Rectal smooth muscle tissue (tissue), 1 donor: ENCODE measurements at regions not wholly inside any gene's neighbourhood (a gene's known extent, or its start where the extent isn't known, plus 50 kb on each side); places are given as distances from the start of the nearest gene placed in this dataset.

ENCODE experiments used
- H3K27ac ChIP-seq: one replicate; pipeline ENCODE4 v1.7.0; 2013; ENCODE audit warnings: low read depth, low read length, inconsistent platforms
- H3K27me3 ChIP-seq: one replicate; pipeline ENCODE4 v1.7.0; 2013; ENCODE audit warnings: low read length; ENCODE audit not compliant: control insufficient read depth, insufficient read depth
- H3K36me3 ChIP-seq: one replicate; pipeline ENCODE4 v1.7.0; 2013; ENCODE audit warnings: low read length; ENCODE audit not compliant: control insufficient read depth, insufficient read depth
- H3K4me1 ChIP-seq: one replicate; pipeline ENCODE4 v1.7.0; 2013; ENCODE audit warnings: low read length; ENCODE audit not compliant: control insufficient read depth, insufficient read depth
- H3K4me3 ChIP-seq: one replicate; pipeline ENCODE4 v1.7.0; 2013; ENCODE audit warnings: low read length
- H3K9ac ChIP-seq: one replicate; pipeline ENCODE4 v1.7.0; 2013; ENCODE audit warnings: low read length

DNA sequence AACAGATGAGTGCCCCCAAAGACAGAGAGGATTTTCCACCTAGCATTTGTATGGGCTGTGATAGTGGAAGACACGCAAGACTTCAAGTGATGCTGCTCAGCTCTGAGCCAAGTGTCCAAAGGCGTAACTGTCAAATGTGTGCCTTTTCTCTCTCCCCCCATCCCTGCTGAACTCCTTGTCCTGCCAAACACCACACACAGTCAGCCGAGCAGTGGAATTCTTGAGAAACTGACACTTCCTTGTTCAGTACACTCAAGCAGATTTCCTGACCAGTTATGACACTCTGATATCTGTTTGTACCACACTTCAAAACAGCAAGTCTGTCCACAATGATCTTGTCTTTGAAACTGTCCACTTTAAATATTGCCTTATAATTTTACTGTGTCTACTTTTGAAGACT, 166.4 kb downstream of the PIK3R1 start:
- Histone ChIP-seq H3K4me3 (no peak overlapping the region), H3K27me3 (no peaks in the 10 kb centered on the region), H3K36me3 (no peaks in the 10 kb centered on the region), H3K27ac (no peak overlapping the region), H3K4me1 (peaks cover 3% of the 10 kb centered on the region), H3K9ac (no peak overlapping the region)

DNA sequence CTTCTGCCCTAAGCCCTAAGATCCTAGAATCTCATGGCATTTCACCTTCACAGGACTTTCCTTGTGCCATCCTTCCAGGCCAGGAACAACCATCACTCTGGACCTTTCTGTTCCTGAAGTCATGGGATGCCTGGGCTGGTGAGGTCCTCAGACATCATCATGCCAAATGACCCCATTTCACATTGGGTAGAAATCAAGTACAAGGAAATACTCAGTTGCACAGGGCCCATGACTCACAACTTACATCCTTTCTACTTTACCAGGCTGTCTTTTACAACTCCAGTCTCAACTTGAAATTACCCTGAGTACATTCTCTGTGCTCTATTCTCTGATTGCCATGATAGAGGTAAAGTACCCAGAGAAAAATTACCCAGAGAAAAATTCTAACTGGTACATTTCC, 167.1 kb downstream of the PIK3R1 start:
- Histone ChIP-seq H3K27ac (no peak overlapping the region), H3K4me1 (no peaks in the 10 kb centered on the region), H3K27me3 (no peaks in the 10 kb centered on the region), H3K4me3 (no peak overlapping the region), H3K9ac (no peak overlapping the region), H3K36me3 (no peaks in the 10 kb centered on the region)

DNA sequence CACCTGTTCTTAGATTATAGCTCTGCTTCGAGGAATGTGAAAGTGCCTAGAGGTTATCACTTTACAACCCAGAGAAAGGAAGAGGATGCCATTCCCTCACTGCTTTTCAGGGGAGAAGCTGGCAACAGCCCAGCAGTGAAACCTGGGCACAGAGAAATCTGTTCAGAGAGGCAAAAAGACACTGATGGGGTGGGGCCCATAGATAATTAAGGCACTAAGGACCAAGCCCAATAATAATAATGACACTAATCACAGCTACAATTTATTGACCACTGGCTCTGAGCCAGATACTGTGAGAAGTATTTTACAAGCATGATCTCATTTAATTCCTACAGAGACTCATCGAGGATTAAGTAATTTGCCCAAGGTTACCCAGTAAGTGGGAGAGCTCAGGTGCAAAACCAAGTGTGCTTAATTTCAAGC, 168.3 kb downstream of the PIK3R1 start:
- no peak overlapping the region for H3K27ac ChIP-seq

GRCh38 chr5:68384936-68385594, 169.5 kb downstream of the PIK3R1 start:
- H3K27ac ChIP-seq = no peak overlapping the region
- no peaks in the 10 kb centered on the region for H3K27me3 ChIP-seq
- no peaks in the 10 kb centered on the region for H3K4me1 ChIP-seq

More for the DNA sequence above, 168.3 kb downstream of the PIK3R1 start:
- Histone ChIP-seq H3K9ac (no peak overlapping the region), H3K4me3 (no peak overlapping the region), H3K36me3 (no peaks in the 10 kb centered on the region), H3K27me3 (no peaks in the 10 kb centered on the region), H3K4me1 (no peaks in the 10 kb centered on the region)

DNA sequence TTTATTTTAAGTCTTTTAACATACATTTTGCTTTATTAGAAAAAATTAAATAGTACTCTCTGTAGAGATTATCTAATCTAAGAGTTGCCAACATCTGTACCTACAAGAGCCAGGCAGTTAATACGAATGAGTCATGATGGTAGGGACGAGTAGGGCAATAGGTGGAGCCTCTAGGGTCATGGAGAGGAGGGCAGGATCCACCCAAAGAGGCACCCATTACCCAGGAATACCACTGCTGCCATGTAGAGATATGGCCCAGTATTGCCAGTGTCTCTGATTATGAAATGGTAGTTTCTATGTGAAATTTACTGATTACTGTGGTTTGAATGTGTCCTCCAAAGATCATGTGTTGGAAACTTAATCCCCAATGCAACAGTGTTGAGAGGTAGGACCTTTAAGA, 170.4 kb downstream of the PIK3R1 start:
- Histone ChIP-seq H3K4me1 (no peaks in the 10 kb centered on the region), H3K27me3 (no peaks in the 10 kb centered on the region), H3K27ac (no peak overlapping the region), H3K36me3 (no peaks in the 10 kb centered on the region), H3K4me3 (no peak overlapping the region), H3K9ac (no peak overlapping the region)

More at GRCh38 chr5:68384936-68385594, 169.5 kb downstream of the PIK3R1 start:
- H3K4me3 ChIP-seq = no peak overlapping the region
- H3K9ac ChIP-seq = no peak overlapping the region
- H3K36me3 ChIP-seq = no peaks in the 10 kb centered on the region

- no peaks in the 10 kb centered on the region for H3K36me3 ChIP-seq
- H3K27ac ChIP-seq = no peak overlapping the region
These were observed 171.7 kb downstream of the PIK3R1 start for GRCh38 chr5:68387074-68387796.

DNA sequence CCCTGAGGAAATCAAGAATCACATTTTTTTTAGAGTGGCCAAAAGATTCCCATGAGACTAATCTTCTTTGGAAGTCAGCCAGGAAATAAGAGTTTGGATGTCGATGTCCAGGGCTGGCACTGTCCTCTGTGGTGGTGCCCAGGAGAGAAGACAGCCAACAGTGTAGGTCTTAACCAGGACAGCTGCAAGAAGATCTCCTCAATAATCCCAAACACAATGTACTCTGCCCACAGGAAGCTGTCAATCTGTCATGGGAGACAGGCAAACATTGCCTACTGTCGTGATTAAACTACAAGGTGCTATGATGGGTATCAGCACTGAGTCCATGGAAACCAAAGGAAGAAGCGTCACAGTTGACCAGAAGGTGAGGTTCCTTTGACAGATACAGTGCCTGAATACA, 174.1 kb downstream of the PIK3R1 start:
- Histone ChIP-seq H3K36me3 (no peaks in the 10 kb centered on the region), H3K27ac (no peak overlapping the region), H3K9ac (no peak overlapping the region), H3K4me1 (no peaks in the 10 kb centered on the region), H3K27me3 (no peaks in the 10 kb centered on the region), H3K4me3 (no peak overlapping the region)

More at GRCh38 chr5:68387074-68387796, 171.7 kb downstream of the PIK3R1 start:
- Histone ChIP-seq H3K4me3 (no peak overlapping the region), H3K9ac (no peak overlapping the region), H3K4me1 (no peaks in the 10 kb centered on the region), H3K27me3 (no peaks in the 10 kb centered on the region)

- Histone ChIP-seq H3K27me3 (no peaks in the 10 kb centered on the region), H3K4me3 (no peak overlapping the region), H3K36me3 (no peaks in the 10 kb centered on the region), H3K9ac (no peak overlapping the region), H3K27ac (no peak overlapping the region), H3K4me1 (no peaks in the 10 kb centered on the region)
These were observed 177.1 kb downstream of the PIK3R1 start for GRCh38 chr5:68392617-68393016.

DNA sequence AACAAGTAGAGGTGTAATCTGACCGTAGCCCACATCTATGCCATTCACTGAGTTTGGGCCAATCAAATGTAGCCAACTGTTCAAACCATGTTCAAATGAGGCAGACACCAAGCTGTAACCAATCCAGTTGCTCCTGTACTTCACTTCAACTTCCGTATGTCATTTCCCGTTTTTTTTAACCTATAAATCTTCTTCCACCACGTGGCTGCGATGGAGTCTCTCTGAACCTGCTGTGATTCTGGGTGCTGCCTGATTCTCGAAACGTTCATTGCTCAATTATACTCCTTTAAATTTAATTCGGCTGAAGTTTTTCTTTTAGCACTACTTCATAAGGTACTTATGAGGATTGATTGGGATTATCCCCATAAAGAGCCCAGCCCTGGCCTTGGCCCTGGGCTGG, 179.7 kb downstream of the PIK3R1 start:
- H3K27me3 ChIP-seq = no peaks in the 10 kb centered on the region
- H3K36me3 ChIP-seq = no peaks in the 10 kb centered on the region
- H3K4me1 ChIP-seq = no peaks in the 10 kb centered on the region
- no peak overlapping the region for H3K9ac ChIP-seq
- no peak overlapping the region for H3K4me3 ChIP-seq
- H3K27ac ChIP-seq = no peak overlapping the region

DNA sequence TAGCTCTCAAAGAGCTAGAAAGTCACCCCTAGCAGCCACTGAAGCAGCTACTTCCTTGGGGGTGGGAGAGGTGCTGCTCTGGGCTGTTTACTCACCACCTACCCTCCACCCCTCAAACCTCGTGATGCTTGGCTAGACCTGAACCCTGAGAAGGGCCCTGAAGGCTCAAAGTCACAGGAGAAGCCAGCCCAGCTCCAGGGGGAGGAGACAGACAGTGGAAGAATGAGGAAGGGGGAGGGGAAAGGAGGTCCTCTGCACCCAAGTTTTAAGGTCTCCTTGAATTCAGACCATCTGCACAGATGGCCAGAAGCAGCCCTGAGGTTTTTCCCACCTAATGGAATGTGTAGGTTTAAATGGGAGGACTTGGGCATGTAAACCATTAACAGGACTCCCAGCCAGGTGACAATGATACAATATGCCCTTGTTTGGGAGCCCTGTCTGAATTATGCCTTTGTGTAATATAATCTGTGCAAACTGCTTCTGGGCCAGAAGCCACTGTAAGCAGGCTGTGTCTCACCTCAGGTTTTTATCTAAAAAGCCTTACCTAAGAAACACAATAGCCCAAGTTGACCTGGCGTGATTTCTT, 180.5 kb downstream of the PIK3R1 start:
- Histone ChIP-seq H3K9ac (no peak overlapping the region), H3K36me3 (no peaks in the 10 kb centered on the region), H3K27me3 (no peaks in the 10 kb centered on the region), H3K4me3 (no peak overlapping the region), H3K4me1 (no peaks in the 10 kb centered on the region), H3K27ac (no peak overlapping the region)

GRCh38 chr5:68396722-68397121, 181.2 kb downstream of the PIK3R1 start:
- Histone ChIP-seq H3K27ac (no peak overlapping the region), H3K27me3 (no peaks in the 10 kb centered on the region), H3K4me1 (no peaks in the 10 kb centered on the region), H3K4me3 (no peak overlapping the region), H3K36me3 (no peaks in the 10 kb centered on the region), H3K9ac (no peak overlapping the region)

DNA sequence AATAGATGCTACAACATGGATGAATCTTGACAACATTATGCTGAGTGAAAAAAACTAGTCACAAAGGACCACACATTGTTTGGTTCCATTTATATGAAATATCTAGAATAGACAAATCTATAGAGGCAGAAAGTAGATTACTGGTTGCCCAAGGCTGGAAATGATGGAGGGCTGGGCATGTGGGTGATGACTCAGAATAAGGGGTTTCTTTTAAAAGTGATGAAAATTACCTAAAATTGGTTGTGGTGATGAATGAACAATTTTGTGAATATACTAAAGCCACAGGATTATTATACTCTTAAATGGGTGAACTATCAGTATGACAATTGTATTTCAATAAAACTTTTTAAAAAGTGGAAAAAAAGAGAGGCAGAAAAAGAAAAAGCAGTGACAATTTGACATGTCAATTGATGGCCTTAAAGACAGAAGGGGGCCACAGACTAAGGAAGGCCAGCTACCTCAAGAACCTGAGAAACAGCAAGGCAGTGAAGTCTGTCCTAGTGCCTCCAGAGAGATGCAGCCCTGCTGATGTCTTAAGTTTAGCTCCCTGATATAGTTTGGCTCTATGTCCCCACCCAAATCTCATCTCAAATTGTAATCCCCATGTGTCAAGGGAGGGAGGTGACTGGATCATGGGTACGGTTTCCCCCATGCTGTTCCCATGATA, 182.7 kb downstream of the PIK3R1 start:
- no peaks in the 10 kb centered on the region for H3K27me3 ChIP-seq

More for the DNA sequence above, 182.7 kb downstream of the PIK3R1 start:
- Histone ChIP-seq H3K36me3 (no peaks in the 10 kb centered on the region), H3K4me3 (no peak overlapping the region), H3K27ac (no peak overlapping the region), H3K4me1 (no peaks in the 10 kb centered on the region), H3K9ac (no peak overlapping the region)
